H9 (cell line): ENCODE measurements at regions not wholly inside any gene's neighbourhood (a gene's known extent, or its start where the extent isn't known, plus 50 kb on each side); places are given as distances from the start of the nearest gene placed in this dataset.

Experiments used
- DNase-seq: peaks from one replicate; pipeline ENCODE4 v3.0.0-alpha.2; 2017
- H2AFZ ChIP-seq: one replicate; pipeline ENCODE4 v1.6.1; 2013; ENCODE audit warnings: mild to moderate bottlenecking, low read length, control low read depth, moderate library complexity
- H2AK5ac ChIP-seq: 2 replicates; pipeline ENCODE4 v1.6.1; 2013; ENCODE audit warnings: low read length, control low read depth, mixed read lengths; ENCODE audit not compliant: insufficient read length
- H2BK120ac ChIP-seq: one replicate; pipeline ENCODE4 v1.6.1; 2013; ENCODE audit warnings: low read depth, mild to moderate bottlenecking, low read length, control low read depth, inconsistent platforms; ENCODE audit not compliant: poor library complexity, severe bottlenecking
- H2BK12ac ChIP-seq: 2 replicates; pipeline ENCODE4 v1.6.1; 2013; ENCODE audit warnings: low read length, control low read depth, mixed read lengths, low read depth; ENCODE audit not compliant: insufficient read length
- H2BK15ac ChIP-seq: 2 replicates; pipeline ENCODE4 v1.6.1; 2013; ENCODE audit warnings: low read depth, low read length, control low read depth
- H2BK20ac ChIP-seq: one replicate; pipeline ENCODE4 v1.6.1; 2013; ENCODE audit warnings: low read depth, mild to moderate bottlenecking, low read length, control low read depth, inconsistent platforms; ENCODE audit not compliant: poor library complexity, severe bottlenecking
- H2BK5ac ChIP-seq: 2 replicates; pipeline ENCODE4 v1.6.1; 2013; ENCODE audit warnings: low read length, control low read depth, mixed read lengths; ENCODE audit not compliant: insufficient read length
- H3K14ac ChIP-seq: 2 replicates; pipeline ENCODE4 v1.6.1; 2013; ENCODE audit warnings: low read length, control low read depth; ENCODE audit not compliant: insufficient read depth
- H3K18ac ChIP-seq: 2 replicates; pipeline ENCODE4 v1.6.1; 2013; ENCODE audit warnings: low read depth, mild to moderate bottlenecking, mixed read lengths, low read length, control low read depth; ENCODE audit not compliant: insufficient read length
- H3K23ac ChIP-seq: 2 replicates; pipeline ENCODE4 v1.6.1; 2013; ENCODE audit warnings: low read length, control low read depth, mixed read lengths, low read depth; ENCODE audit not compliant: insufficient read length
- H3K23me2 ChIP-seq: 2 replicates; pipeline ENCODE4 v1.6.1; 2013; ENCODE audit warnings: low read depth, mild to moderate bottlenecking, mixed read lengths, low read length, control low read depth; ENCODE audit not compliant: insufficient read length, poor library complexity, severe bottlenecking
- H3K27ac ChIP-seq: 2 replicates; pipeline ENCODE4 v1.5.1; 2013; ENCODE audit warnings: low read length, control low read depth, mixed read lengths, low read depth; ENCODE audit not compliant: insufficient read length
- H3K27me3 ChIP-seq: 2 replicates; pipeline ENCODE4 v1.6.1; 2013; ENCODE audit warnings: low read length, control low read depth, inconsistent platforms; ENCODE audit not compliant: insufficient read depth
- H3K4ac ChIP-seq: 2 replicates; pipeline ENCODE4 v1.6.1; 2013; ENCODE audit warnings: low read depth, mild to moderate bottlenecking, control low read depth, inconsistent platforms, low read length, moderate library complexity
- H3K4me1 ChIP-seq: 2 replicates; pipeline ENCODE4 v1.6.1; 2013; ENCODE audit warnings: low read length, control low read depth, inconsistent platforms; ENCODE audit not compliant: insufficient read depth
- H3K4me2 ChIP-seq: 2 replicates; pipeline ENCODE4 v1.6.1; 2013; ENCODE audit warnings: low read length, control low read depth, mixed read lengths; ENCODE audit not compliant: insufficient read length, insufficient read depth
- H3K56ac ChIP-seq: 2 replicates; pipeline ENCODE4 v1.6.1; 2013; ENCODE audit warnings: low read depth, mild to moderate bottlenecking, mixed read lengths, low read length, control low read depth; ENCODE audit not compliant: insufficient read length
- H3K79me1 ChIP-seq: 2 replicates; pipeline ENCODE4 v1.6.1; 2013; ENCODE audit warnings: low read depth, mild to moderate bottlenecking, moderate library complexity, low read length, control low read depth, inconsistent platforms; ENCODE audit not compliant: insufficient read depth, poor library complexity, severe bottlenecking
- H3K79me2 ChIP-seq: 2 replicates; pipeline ENCODE4 v1.6.1; 2013; ENCODE audit warnings: low read length, control low read depth, inconsistent platforms; ENCODE audit not compliant: insufficient read depth
- H3K9ac ChIP-seq: 2 replicates; pipeline ENCODE4 v1.6.1; 2013; ENCODE audit warnings: low read length, control low read depth, mixed read lengths; ENCODE audit not compliant: insufficient read length; ENCODE audit errors: extremely low read depth
- H3K9me3 ChIP-seq: one replicate; pipeline ENCODE4 v1.6.1; 2013; ENCODE audit warnings: low read depth, low read length, inconsistent platforms; ENCODE audit not compliant: control insufficient read depth
- H3T11ph ChIP-seq: one replicate; pipeline ENCODE4 v1.6.1; 2013; ENCODE audit warnings: mild to moderate bottlenecking, low read length, control low read depth, inconsistent platforms
- H4K20me1 ChIP-seq: one replicate; pipeline ENCODE4 v1.6.1; 2013; ENCODE audit not compliant: control insufficient read depth, insufficient read length, insufficient read depth
- H4K5ac ChIP-seq: 2 replicates; pipeline ENCODE4 v1.6.1; 2013; ENCODE audit warnings: low read depth, mild to moderate bottlenecking, mixed read lengths, low read length, control low read depth; ENCODE audit not compliant: insufficient read length
- H4K8ac ChIP-seq: replicated peaks from 2 replicates; pipeline ENCODE4 v1.6.1; 2013; ENCODE audit warnings: low read length, control low read depth, mixed read lengths, low read depth; ENCODE audit not compliant: insufficient read length
- H4K91ac ChIP-seq: 2 replicates; pipeline ENCODE4 v1.6.1; 2013; ENCODE audit warnings: low read depth, mild to moderate bottlenecking, moderate library complexity, mixed read lengths, low read length, control low read depth; ENCODE audit not compliant: insufficient read length
- H3K27ac Mint-ChIP-seq, 3 experiments: 2 replicates in 2 of 3; 3 replicates in 1 of 3; pipeline ENCODE4 v1.8.0; 2020 to 2021; ENCODE audit warnings: mixed read lengths in 3 of 3, mild to moderate bottlenecking in 1 of 3, moderate library complexity in 1 of 3
- H3K27me3 Mint-ChIP-seq: 2 replicates; pipeline ENCODE4 v1.8.0; 2021; ENCODE audit warnings: low read depth, mild to moderate bottlenecking, moderate library complexity, mixed read lengths
- H3K36me3 Mint-ChIP-seq, 3 experiments: 2 replicates in 2 of 3; 3 replicates in 1 of 3; pipeline ENCODE4 v1.8.0; 2020 to 2021; ENCODE audit warnings: low read depth in 3 of 3, mixed read lengths in 3 of 3; ENCODE audit not compliant: insufficient read depth in 1 of 3
- H3K4me1 Mint-ChIP-seq, 2 experiments: 2 replicates each; pipeline ENCODE4 v1.8.0; 2020; ENCODE audit warnings: mixed read lengths in 2 of 2
- H3K4me3 Mint-ChIP-seq, 2 experiments: 2 replicates in 1 of 2; 3 replicates in 1 of 2; pipeline ENCODE4 v1.8.0; 2020 to 2021; ENCODE audit warnings: mild to moderate bottlenecking in 2 of 2, mixed read lengths in 2 of 2, moderate library complexity in 1 of 2
- H3K9me3 Mint-ChIP-seq, 2 experiments: 2 replicates in 1 of 2; 3 replicates in 1 of 2; pipeline ENCODE4 v1.8.0; 2020; ENCODE audit warnings: mild to moderate bottlenecking in 2 of 2, mixed read lengths in 2 of 2, moderate library complexity in 1 of 2
- CTCF ChIP-seq: fragments of 200-600 bp; sonication (generic); conservative IDR thresholded peaks from 3 replicates; pipeline ENCODE4 v1.8.0; 2021; ENCODE audit warnings: antibody characterized with exemption, mild to moderate bottlenecking

GRCh38 chr5:15322421-15322820 is 177.6 kb upstream of the FBXL7 start:
- H3K23ac ChIP-seq = no peak overlapping the region
- H3T11ph ChIP-seq = no peak overlapping the region
- DNase-seq = no peak
- H3K4ac ChIP-seq = no peak overlapping the region
- no peaks in the 10 kb centered on the region for H3K9me3 Mint-ChIP-seq
- H2AK5ac ChIP-seq = no peak overlapping the region
- H3K56ac ChIP-seq = no peak overlapping the region
- no peaks in the 10 kb centered on the region for H3K4me1 ChIP-seq
- H3K27ac Mint-ChIP-seq = no peak overlapping the region
- H3K4me3 Mint-ChIP-seq = no peak overlapping the region
- H3K27ac ChIP-seq = no peak overlapping the region
- H4K5ac ChIP-seq = no peak overlapping the region
- H2BK120ac ChIP-seq = no peak overlapping the region
- H2BK20ac ChIP-seq = no peak overlapping the region
- H3K79me1 ChIP-seq = no peaks in the 10 kb centered on the region
- no peaks in the 10 kb centered on the region for H3K23me2 ChIP-seq
- H3K79me2 ChIP-seq = no peaks in the 10 kb centered on the region
- no peak overlapping the region for H2BK5ac ChIP-seq
- H4K91ac ChIP-seq = no peak overlapping the region
- no peak overlapping the region for H2BK15ac ChIP-seq
- H3K27me3 ChIP-seq = no peaks in the 10 kb centered on the region
- H4K20me1 ChIP-seq = no peaks in the 10 kb centered on the region
- no peaks in the 10 kb centered on the region; the same call in 1 of the 2 replicates for H3K27me3 Mint-ChIP-seq
- H3K36me3 Mint-ChIP-seq = no peaks in the 10 kb centered on the region
- H2BK12ac ChIP-seq = no peak overlapping the region
- TF ChIP-seq CTCF = no peak
- no peak overlapping the region for H2AFZ ChIP-seq
- no peak overlapping the region for H4K8ac ChIP-seq
- H3K9ac ChIP-seq = no peak overlapping the region
- H3K9me3 ChIP-seq = no peaks in the 10 kb centered on the region
- peaks cover 2 to 4% of the 10 kb centered on the region in 2 experiments; a peak in 3 of 4 replicates for H3K4me1 Mint-ChIP-seq
- H3K18ac ChIP-seq = no peak overlapping the region
- no peak overlapping the region for H3K14ac ChIP-seq
- H3K4me2 ChIP-seq = no peak overlapping the region
